Astrocyte (in vitro differentiated cells and primary cell): ENCODE measurements at regions not wholly inside any gene's neighbourhood (a gene's known extent, or its start where the extent isn't known, plus 50 kb on each side); places are given as distances from the start of the nearest gene placed in this dataset.

Experiments used
- DNase-seq: peaks from one replicate; pipeline ENCODE4 v3.0.0-alpha.2; 2010; ENCODE audit warnings: low read depth
- FAIRE-seq: peaks from 2 replicates; lab custom pipeline; 2011; peaks lifted over from hg19 to GRCh38; lab: Jason Lieb, UNC
- H2AFZ ChIP-seq: 2 replicates; pipeline ENCODE4 v1.6.0; 2012; ENCODE audit warnings: low read depth, low read length, inconsistent platforms
- H3K27ac ChIP-seq: 2 replicates; pipeline ENCODE4 v1.5.1; 2011; ENCODE audit warnings: low read depth, low read length, inconsistent platforms
- H3K27me3 ChIP-seq: 2 replicates; pipeline ENCODE4 v1.6.0; 2011; ENCODE audit warnings: low read length, inconsistent platforms; ENCODE audit not compliant: insufficient read depth
- H3K36me3 ChIP-seq: 2 replicates; pipeline ENCODE4 v1.5.1; 2011; ENCODE audit warnings: low read length, inconsistent platforms; ENCODE audit not compliant: insufficient read depth
- H3K4me1 ChIP-seq: 2 replicates; pipeline ENCODE4 v1.5.1; 2011; ENCODE audit warnings: low read length, inconsistent platforms; ENCODE audit not compliant: insufficient read depth
- H3K4me2 ChIP-seq: 2 replicates; pipeline ENCODE4 v1.6.0; 2012; ENCODE audit warnings: low read length, inconsistent platforms
- H3K4me3 ChIP-seq: 2 replicates; pipeline ENCODE4 v1.5.1; 2011; ENCODE audit warnings: low read depth, mild to moderate bottlenecking, low read length, inconsistent platforms; ENCODE audit not compliant: insufficient read depth
- H3K79me2 ChIP-seq: 2 replicates; pipeline ENCODE4 v1.6.0; 2012; ENCODE audit warnings: mild to moderate bottlenecking, low read length, inconsistent platforms; ENCODE audit not compliant: insufficient read depth
- H3K9ac ChIP-seq: 2 replicates; pipeline ENCODE4 v1.6.0; 2012; ENCODE audit warnings: mild to moderate bottlenecking, low read length, inconsistent platforms
- H3K9me3 ChIP-seq: 2 replicates; pipeline ENCODE4 v1.5.1; 2012; ENCODE audit warnings: low read depth, mild to moderate bottlenecking, low read length, inconsistent platforms; ENCODE audit not compliant: insufficient read depth
- H4K20me1 ChIP-seq: 2 replicates; pipeline ENCODE4 v1.6.0; 2012; ENCODE audit warnings: low read length, inconsistent platforms; ENCODE audit not compliant: insufficient read depth
- H3K27ac Mint-ChIP-seq: one replicate; pipeline ENCODE4 v1.8.0; 2021; ENCODE audit warnings: mild to moderate bottlenecking, mixed read lengths; ENCODE audit not compliant: unreplicated experiment
- H3K27me3 Mint-ChIP-seq: one replicate; pipeline ENCODE4 v1.8.0; 2021; ENCODE audit warnings: low read depth, mixed read lengths; ENCODE audit not compliant: unreplicated experiment
- H3K36me3 Mint-ChIP-seq: one replicate; pipeline ENCODE4 v1.8.0; 2021; ENCODE audit warnings: low read depth, mixed read lengths; ENCODE audit not compliant: unreplicated experiment
- H3K4me1 Mint-ChIP-seq: one replicate; pipeline ENCODE4 v1.8.0; 2021; ENCODE audit warnings: low read depth, mixed read lengths; ENCODE audit not compliant: unreplicated experiment
- H3K4me3 Mint-ChIP-seq: one replicate; pipeline ENCODE4 v1.8.0; 2021; ENCODE audit warnings: mild to moderate bottlenecking, moderate library complexity, mixed read lengths; ENCODE audit not compliant: unreplicated experiment
- H3K9me3 Mint-ChIP-seq: one replicate; pipeline ENCODE4 v1.8.0; 2021; ENCODE audit warnings: mild to moderate bottlenecking, mixed read lengths; ENCODE audit not compliant: unreplicated experiment
- CTCF ChIP-seq: IDR thresholded peaks from 2 replicates; pipeline ENCODE4 v1.5.1; 2011; ENCODE audit warnings: low read depth, mild to moderate bottlenecking, inconsistent platforms, low read length, moderate library complexity; ENCODE audit not compliant: insufficient read depth
- EZH2 ChIP-seq: IDR thresholded peaks from 2 replicates; pipeline ENCODE4 v1.6.1; 2012; ENCODE audit warnings: mild to moderate bottlenecking, low read length, inconsistent platforms; ENCODE audit not compliant: insufficient read depth

- H4K20me1 ChIP-seq, result no peaks in the 10 kb centered on the region
- no peak overlapping the region for H3K9ac ChIP-seq
- H3K79me2 ChIP-seq, result no peaks in the 10 kb centered on the region
- no peaks in the 10 kb centered on the region for H3K27me3 ChIP-seq
- no peaks in the 10 kb centered on the region for H3K4me1 ChIP-seq
- no peaks in the 10 kb centered on the region for H3K36me3 ChIP-seq
- no peak for FAIRE-seq
- H3K27me3 Mint-ChIP-seq, result no peaks in the 10 kb centered on the region
- H2AFZ ChIP-seq, result no peak overlapping the region
- no peak overlapping the region for H3K4me3 ChIP-seq
- H3K4me1 Mint-ChIP-seq, result no peaks in the 10 kb centered on the region
- no peak overlapping the region for H3K27ac ChIP-seq
- no peak overlapping the region for H3K4me3 Mint-ChIP-seq
- H3K36me3 Mint-ChIP-seq, result no peaks in the 10 kb centered on the region
- H3K4me2 ChIP-seq, result no peak overlapping the region
- H3K27ac Mint-ChIP-seq, result no peak overlapping the region
- TF ChIP-seq CTCF, result no peak
- no peak for TF ChIP-seq EZH2
- no peaks in the 10 kb centered on the region for H3K9me3 ChIP-seq
- DNase-seq, result no peak
- H3K9me3 Mint-ChIP-seq, result no peaks in the 10 kb centered on the region
Measured at GRCh38 chr13:85900521-85900920, 101.3 kb upstream of the SLITRK6 start.

GRCh38 chr13:85896516-85897450 is 97.6 kb upstream of the SLITRK6 start:
- no peaks in the 10 kb centered on the region for H3K9me3 Mint-ChIP-seq
- H3K4me3 Mint-ChIP-seq, result no peak overlapping the region
- Histone ChIP-seq H3K4me2 (no peak overlapping the region), H3K27me3 (no peaks in the 10 kb centered on the region), H3K36me3 (no peaks in the 10 kb centered on the region), H3K79me2 (no peaks in the 10 kb centered on the region), H2AFZ (no peak overlapping the region), H3K9me3 (no peaks in the 10 kb centered on the region), H3K27ac (no peak overlapping the region), H4K20me1 (no peaks in the 10 kb centered on the region), H3K4me1 (no peaks in the 10 kb centered on the region), H3K9ac (no peak overlapping the region), H3K4me3 (no peak overlapping the region)
- H3K36me3 Mint-ChIP-seq, result no peaks in the 10 kb centered on the region
- TF ChIP-seq CTCF, result peak; percentile 7
- no peak for TF ChIP-seq EZH2
- DNase-seq (no peak), FAIRE-seq (no peak)
- H3K27ac Mint-ChIP-seq, result no peak overlapping the region
- no peaks in the 10 kb centered on the region for H3K4me1 Mint-ChIP-seq
- H3K27me3 Mint-ChIP-seq, result no peaks in the 10 kb centered on the region

GRCh38 chr13:85887406-85887805 is 88.2 kb upstream of the SLITRK6 start:
- Histone ChIP-seq H4K20me1 (no peaks in the 10 kb centered on the region), H3K4me1 (no peaks in the 10 kb centered on the region), H3K9ac (no peak overlapping the region), H3K79me2 (no peaks in the 10 kb centered on the region), H2AFZ (no peak overlapping the region), H3K27ac (no peak overlapping the region), H3K9me3 (no peaks in the 10 kb centered on the region), H3K36me3 (no peaks in the 10 kb centered on the region), H3K4me3 (no peak overlapping the region), H3K4me2 (no peak overlapping the region), H3K27me3 (no peaks in the 10 kb centered on the region)
- H3K4me1 Mint-ChIP-seq, result no peaks in the 10 kb centered on the region
- H3K27me3 Mint-ChIP-seq, result no peaks in the 10 kb centered on the region
- no peak overlapping the region for H3K27ac Mint-ChIP-seq
- H3K36me3 Mint-ChIP-seq, result no peaks in the 10 kb centered on the region
- FAIRE-seq (no peak), DNase-seq (no peak)
- H3K4me3 Mint-ChIP-seq, result no peak overlapping the region
- no peaks in the 10 kb centered on the region for H3K9me3 Mint-ChIP-seq
- TF ChIP-seq CTCF (no peak), EZH2 (no peak)
